ENCODE measurements at regions not wholly inside any gene's neighbourhood (a gene's known extent, or its start where the extent isn't known, plus 50 kb on each side); places are given as distances from the start of the nearest gene placed in this dataset.

DNA sequence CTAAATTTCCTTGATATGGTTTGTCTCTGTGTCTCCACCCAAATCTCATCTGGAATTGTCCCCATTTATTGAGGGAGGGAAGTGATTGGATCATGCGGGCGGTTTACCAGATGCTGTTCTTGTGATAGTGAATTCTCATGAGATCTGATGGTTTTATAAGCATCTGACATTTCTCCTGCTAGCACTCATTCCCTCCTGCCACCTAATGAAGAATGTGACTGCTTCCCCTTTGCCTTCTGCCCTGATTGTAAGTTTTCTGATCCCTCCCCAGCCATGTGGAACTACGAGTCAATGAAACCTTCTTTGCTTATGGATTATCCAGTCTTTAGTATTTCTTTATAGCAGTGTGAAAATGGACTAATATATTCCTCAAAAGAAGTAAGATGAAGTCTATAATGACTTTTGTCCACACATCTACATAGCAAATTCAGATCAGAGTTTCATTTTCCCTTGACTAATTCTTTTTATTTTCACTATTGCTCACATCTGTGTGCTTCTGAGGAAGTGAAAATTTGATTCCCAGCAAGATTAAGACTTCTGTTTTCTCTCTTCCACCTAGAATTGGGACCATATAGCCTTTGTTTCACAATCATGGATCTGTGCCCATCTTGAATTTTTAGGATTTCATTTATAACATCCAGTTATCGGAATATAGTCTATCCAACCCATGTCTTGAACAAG, 393.5 kb downstream of the DMAC1 start:
- in situ Hi-C loops (cut with HindIII; ENCODE audit: low sequenced_read_pairs): no loop called here

GRCh38 chr9:7403839-7404487, 395.6 kb downstream of the DMAC1 start:
- in situ Hi-C loops (cut with HindIII; ENCODE audit: low sequenced_read_pairs): no loop called here

GRCh38 chr9:7403028-7403389, 396.6 kb downstream of the DMAC1 start:
- in situ Hi-C loops (cut with HindIII; ENCODE audit: low sequenced_read_pairs): no loop called here

GRCh38 chr9:7402334-7403027, 397.1 kb downstream of the DMAC1 start:
- in situ Hi-C loops (cut with HindIII; ENCODE audit: low sequenced_read_pairs): no loop called here

DNA sequence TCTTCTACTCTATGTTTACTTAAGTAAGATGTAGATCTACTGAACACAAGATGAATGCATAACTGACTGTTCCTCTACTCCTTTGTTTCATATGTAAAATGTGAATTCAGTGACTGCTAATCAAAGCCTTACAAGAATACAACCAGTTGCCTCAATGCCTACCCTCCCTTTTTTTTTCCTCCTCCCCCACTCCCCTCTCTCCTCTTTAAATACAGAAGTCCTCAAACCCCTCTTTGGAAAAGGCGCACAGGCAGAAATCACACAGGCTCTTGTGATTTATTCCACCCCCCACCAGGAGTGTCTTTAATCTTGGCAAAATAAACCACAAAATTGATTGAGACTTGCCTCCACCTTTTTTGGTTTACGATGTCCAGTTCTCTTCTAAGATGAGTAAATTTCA, 398.5 kb downstream of the DMAC1 start:
- in situ Hi-C loops (cut with HindIII; ENCODE audit: low sequenced_read_pairs): no loop called here

DNA sequence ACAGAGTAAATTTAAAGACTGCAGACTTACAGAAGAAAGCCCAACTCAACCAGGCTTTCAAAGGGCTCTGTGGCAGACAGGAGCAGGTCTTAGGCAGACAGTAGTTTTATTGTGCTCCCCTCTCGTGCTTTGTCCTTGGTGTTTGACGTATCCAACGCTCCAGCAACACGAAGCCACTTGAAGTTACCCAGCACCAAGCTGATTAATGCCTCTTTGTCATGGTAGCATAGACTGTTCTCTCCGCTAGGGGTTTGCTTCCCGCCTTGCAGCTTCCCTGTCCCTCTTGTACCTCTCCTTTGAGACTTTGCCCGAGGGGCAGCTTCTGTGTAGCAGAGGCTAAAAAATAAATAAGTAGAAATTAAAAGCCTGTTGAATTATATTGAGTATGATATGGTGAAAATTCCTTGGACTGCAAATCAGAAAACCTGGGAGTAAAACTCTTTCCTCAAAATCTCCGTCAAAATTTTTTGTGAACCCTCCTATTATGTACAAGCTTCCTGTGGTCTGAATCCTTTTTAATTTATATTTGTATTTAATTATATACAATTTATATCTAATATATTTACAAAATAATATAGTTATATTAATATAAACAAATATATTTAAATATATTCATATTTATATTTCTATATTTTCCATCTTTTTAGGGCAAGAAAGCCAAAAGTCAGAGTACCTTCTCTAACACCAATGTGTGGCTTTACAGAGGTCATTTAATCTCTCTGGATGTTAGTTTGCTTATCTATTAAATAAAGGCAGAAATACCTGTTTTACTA, 405.4 kb downstream of the DMAC1 start:
- in situ Hi-C loops (cut with HindIII; ENCODE audit: low sequenced_read_pairs): no loop called here

GRCh38 chr9:7392148-7392547, 407.4 kb downstream of the DMAC1 start:
- in situ Hi-C loops (cut with HindIII; ENCODE audit: low sequenced_read_pairs): no loop called here

DNA sequence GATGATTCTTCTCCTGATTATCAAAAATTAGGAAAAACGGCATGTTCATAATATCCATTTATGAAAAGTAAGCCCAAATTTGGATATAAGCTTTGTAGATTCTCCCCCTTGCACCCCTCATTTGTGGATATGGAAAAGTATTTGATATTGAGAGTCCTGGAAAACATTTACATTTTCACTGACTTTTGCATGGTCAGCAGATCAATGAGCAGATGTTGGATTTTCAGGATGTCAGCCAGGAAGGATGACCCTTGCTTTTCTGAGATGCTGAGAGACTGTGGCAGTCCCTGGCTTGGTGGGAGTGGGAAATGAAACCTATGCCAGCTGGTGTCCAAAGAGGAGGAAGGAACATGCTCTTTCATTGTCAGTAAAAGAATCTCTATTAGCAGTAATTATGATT, 410.8 kb downstream of the DMAC1 start:
- in situ Hi-C loops (cut with HindIII; ENCODE audit: low sequenced_read_pairs): no loop called here

DNA sequence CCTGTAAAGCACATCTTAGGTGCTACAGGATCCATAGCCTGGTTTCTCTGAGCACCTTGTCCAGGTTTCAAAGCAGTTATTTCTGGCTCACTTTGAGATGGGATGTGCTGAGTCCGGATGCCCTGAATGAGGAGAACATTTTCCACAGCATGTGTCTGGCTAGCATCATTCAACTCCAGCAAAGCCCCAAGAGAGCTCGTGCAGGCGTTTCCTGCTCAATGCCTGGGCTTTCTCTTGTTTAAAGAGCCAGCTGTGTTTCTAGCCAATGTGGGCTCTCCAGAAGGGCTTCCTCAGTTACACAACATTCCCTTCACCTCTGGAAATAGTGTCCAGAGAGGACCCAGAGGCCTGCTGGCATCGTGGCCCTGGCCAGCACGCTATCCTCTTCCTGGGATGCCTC, 411.7 kb downstream of the DMAC1 start:
- in situ Hi-C loops (cut with HindIII; ENCODE audit: low sequenced_read_pairs): no loop called here

GRCh38 chr9:7382304-7382703, 417.3 kb downstream of the DMAC1 start:
- in situ Hi-C loops (cut with HindIII; ENCODE audit: low sequenced_read_pairs): no loop called here

DNA sequence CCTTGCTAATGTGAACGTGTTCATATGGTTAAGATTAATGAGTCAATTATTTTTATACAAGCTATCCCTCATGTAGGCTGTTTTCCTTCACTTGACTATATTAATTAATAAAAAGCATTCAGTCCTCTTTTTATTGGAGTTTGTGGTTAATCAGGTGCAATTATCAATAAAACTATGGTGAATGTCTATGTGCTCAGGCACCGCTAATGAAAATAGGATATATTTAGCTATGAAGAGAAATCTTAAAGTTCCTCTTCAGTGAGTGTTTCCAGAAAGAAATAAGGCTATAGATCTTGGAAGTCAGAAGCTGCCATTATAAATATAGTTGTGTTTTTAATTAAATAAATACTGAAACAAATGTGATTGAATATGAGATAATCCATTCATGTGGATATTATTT, 422.1 kb downstream of the DMAC1 start:
- in situ Hi-C loops (cut with HindIII; ENCODE audit: low sequenced_read_pairs): no loop called here

DNA sequence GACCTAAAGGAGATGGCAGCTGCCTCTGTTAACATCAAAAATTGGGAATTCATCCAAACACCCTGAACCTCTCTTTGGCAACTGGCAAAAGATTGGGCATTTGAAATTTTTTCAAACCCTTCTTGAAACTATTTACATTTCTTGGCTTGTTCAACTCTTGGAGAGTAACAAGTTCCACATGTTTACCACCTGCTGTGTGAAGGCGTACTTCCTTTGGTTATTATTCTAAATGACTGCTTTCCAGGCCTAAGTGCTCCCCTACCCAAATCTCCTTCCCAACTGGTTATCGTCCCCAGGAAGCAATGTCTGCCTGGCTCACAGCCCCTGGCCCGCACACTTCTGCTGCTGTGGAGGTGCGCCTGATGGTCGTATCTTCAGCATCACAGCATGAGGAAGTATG, 422.7 kb downstream of the DMAC1 start:
- in situ Hi-C loops (cut with HindIII; ENCODE audit: low sequenced_read_pairs): no loop called here

DNA sequence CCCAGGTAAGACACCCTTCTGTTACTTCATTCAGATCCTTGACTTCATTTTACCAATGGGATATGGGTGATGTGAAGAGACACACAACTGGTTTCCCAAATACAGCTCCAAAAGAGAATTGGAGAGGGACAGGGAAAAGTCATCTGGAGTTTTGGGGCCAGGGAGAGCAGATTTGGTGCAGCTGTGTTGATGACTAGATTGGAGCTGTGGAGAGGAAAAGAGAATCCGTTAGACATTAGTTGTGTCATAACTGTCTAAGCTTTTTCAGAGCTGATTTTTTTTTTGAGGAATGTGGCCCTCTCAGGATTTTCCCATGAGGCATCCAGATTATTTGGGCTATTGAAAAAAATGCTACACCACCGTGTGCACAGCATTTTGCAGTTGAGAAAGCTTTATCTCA, 423.4 kb downstream of the DMAC1 start:
- in situ Hi-C loops (cut with HindIII; ENCODE audit: low sequenced_read_pairs): no loop called here

DNA sequence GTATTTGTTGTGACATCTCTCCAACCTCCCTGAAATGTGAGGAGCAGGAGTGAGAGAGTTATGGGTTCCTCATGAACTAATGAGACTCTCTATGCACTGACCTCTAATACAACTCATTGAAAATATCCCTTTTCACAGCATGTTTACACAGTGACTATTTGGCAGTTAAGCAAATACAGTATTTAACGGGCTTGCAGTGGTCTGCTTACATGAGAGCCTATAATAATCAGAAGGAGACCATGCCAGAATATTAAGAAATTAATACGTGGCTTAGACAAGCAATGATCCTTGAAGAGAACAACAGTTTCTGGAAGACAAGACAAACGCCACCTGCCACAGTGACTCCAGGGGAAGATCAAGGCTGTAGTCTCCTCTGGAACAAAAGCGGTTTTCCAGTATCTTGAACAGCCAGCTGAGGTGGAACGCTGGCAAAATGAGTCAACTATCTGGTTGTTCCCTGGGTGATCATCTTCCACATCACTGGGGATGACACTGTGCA, 424.5 kb downstream of the DMAC1 start:
- in situ Hi-C loops (cut with HindIII; ENCODE audit: low sequenced_read_pairs): no loop called here

DNA sequence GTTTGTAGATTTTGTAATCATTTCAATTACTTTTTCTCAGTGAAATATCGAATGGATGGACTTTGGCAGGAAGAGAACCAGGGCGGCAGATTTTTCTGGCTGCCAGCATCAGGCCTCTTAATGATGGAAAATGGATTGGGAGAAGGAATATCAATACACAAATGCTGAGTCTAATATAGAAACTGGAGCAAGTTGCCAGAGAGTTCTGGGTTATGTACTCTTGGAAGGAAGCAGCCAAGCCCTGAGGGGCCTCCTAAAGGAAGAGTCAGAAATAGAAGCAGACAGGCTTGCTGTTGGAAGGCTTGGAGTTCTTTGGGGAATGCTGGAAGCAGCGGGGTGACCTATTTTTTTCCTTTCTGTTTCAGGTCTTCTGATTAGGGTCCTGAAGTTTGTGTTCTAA, 428.6 kb downstream of the DMAC1 start:
- in situ Hi-C loops (cut with HindIII; ENCODE audit: low sequenced_read_pairs): no loop called here

DNA sequence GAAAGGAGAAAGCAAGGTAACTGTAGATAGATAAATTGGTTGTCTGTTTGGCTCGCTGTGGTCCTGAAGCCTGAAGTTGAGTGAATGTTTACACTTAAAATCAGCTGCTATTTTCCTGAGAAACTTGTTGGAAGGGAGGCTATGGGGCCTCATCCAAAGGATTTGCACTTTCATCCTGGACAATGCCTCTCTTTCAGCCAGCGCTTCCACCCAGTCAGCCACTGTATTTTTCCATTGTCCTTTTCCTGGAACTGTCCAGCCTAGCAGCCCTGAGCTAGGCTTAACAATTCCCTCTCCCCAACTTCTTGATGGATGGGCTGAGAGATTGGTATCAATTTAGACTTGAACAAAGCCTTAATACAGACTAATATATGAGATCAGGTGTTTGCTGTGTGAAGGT, 429.2 kb downstream of the DMAC1 start:
- in situ Hi-C loops (cut with HindIII; ENCODE audit: low sequenced_read_pairs): no loop called here

DNA sequence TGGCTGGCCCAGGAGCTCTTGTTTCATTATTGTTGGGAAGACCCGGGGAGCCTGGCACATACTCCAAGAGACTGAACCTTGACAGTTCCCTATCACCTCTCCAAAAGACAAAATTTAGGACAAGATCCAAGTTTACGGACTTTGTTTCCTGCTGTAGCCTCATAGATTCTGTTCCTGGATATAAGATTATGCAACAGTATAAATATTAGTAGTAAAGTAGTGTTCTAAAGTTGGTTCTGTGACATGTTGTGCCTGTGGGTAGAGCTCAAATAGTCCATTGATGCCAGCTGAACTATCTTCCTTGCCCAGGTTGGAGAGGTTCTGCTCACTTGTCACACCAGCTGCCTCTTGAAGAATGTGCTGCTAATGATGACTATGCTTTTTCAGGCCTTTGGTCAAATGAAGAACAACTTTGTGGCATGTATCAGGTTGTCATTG, 430.2 kb downstream of the DMAC1 start:
- in situ Hi-C loops (cut with HindIII; ENCODE audit: low sequenced_read_pairs): no loop called here

DNA sequence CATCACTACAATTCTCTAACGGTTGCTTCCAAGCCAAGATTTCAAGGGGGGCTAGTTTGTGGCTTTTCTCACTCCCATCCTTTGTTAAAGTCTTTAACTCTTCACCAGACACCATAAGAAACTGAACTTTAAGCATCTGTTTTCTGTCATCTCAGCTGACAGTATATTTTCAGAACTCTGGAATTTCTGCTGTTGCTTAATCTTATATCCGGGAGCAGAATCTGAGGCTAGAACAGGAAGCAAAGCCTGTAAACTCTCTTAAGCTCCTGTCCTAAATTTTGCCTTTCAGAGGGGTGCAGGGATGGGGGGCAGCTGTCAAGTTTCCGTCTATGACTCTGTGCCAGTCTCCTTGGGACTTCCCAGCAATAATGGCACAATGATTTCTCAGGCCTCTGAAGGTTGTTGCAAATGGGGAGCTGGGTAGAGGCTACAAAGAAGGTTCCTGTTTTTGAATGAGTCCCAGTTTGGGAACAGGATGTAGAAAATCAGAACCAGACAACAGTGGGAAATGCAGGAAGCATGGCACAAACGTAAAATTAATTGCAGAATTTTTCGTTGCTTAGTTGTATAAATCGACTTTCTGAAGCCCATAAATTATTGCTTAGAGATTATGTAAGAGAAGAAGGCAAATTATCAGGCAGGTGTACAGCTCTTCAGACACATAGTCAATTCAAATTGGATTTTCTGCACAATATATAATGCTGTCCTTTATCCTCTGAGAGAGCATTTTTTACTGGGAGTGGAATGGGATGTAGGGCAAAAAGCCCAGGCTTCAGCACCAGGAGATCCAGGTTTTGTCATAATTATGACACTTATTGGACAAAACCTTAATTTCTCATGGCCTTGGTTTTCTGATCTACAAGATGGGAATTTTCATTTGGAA, 430.9 kb downstream of the DMAC1 start:
- in situ Hi-C loops (cut with HindIII; ENCODE audit: low sequenced_read_pairs): no loop called here

- in situ Hi-C loops (cut with HindIII; ENCODE audit: low sequenced_read_pairs): no loop called here
These were observed 431.9 kb downstream of the DMAC1 start for GRCh38 chr9:7367726-7368125.

DNA sequence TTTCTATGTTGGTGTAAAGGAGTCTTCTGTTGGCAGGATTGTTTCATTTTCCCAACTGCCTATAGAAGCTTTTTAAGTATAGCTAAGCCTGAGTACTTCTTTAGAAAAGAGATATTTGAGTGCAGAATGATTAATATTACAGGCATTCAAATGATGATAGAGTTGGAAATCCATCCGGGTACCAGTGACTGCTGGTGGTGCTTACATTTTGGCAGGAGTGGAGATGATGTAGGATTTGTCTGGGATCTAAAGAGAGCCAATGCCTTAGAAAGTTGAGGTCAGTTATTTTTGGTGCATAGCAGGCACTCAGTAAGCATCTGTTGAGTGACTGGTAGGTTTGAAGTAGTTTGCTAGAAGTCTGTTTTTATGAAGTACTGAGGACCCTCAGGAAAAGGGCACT, 433.5 kb downstream of the DMAC1 start:
- in situ Hi-C loops (cut with HindIII; ENCODE audit: low sequenced_read_pairs): no loop called here

Data from endothelial cell of hepatic sinusoid (primary cell).